Gastroesophageal sphincter (tissue), 3 donors: ENCODE measurements at regions not wholly inside any gene's neighbourhood (a gene's known extent, or its start where the extent isn't known, plus 50 kb on each side); places are given as distances from the start of the nearest gene placed in this dataset.

Experiments
- POLR2A ChIP-seq, 2 donors: fragments of 450-650 bp; IDR thresholded peaks; one replicate each; pipeline ENCODE4 v1.6.1; 2017; ENCODE audit warnings: antibody characterized with exemption in 2 of 2, mild to moderate bottlenecking in 2 of 2, moderate library complexity in 1 of 2
- TF ChIP-seq, protein P1 (sequence below), 4 experiments: fragments of 200-600 bp in 2 of 4; fragments of 450-650 bp in 2 of 4; sonication (generic) in 1 of 4; IDR thresholded peaks; one replicate each; pipeline ENCODE4 v1.5.1; 2017 to 2019; ENCODE audit warnings: antibody characterized with exemption in 4 of 4, mild to moderate bottlenecking in 2 of 4, moderate library complexity in 2 of 4

DNA sequence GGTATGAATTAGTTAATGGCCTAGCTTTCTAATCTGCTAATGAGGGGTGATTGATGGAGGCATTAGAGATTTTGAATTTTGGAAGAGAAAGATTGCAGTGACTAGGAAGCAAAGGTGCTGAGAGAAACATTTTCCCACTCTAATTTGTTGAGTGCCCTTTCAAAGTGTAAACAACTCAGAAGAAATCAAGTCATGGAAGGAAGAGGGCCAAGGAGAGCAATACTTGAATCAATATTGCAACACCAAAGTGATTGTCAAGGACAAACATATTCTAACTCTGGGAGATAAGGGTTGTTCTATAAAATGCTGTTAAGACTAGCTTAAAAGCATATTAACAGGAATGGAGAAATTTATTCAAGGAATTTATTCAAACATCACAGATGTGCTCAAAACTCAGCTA is 182.7 kb upstream of the FERMT1 start:
- TF ChIP-seq, protein P1, sequence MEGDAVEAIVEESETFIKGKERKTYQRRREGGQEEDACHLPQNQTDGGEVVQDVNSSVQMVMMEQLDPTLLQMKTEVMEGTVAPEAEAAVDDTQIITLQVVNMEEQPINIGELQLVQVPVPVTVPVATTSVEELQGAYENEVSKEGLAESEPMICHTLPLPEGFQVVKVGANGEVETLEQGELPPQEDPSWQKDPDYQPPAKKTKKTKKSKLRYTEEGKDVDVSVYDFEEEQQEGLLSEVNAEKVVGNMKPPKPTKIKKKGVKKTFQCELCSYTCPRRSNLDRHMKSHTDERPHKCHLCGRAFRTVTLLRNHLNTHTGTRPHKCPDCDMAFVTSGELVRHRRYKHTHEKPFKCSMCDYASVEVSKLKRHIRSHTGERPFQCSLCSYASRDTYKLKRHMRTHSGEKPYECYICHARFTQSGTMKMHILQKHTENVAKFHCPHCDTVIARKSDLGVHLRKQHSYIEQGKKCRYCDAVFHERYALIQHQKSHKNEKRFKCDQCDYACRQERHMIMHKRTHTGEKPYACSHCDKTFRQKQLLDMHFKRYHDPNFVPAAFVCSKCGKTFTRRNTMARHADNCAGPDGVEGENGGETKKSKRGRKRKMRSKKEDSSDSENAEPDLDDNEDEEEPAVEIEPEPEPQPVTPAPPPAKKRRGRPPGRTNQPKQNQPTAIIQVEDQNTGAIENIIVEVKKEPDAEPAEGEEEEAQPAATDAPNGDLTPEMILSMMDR (IDR thresholded peaks at IDR 0.05): no peak
- TF ChIP-seq POLR2A (IDR thresholded peaks at IDR 0.05): no peak
